ENCODE measurements at regions not wholly inside any gene's neighbourhood (a gene's known extent, or its start where the extent isn't known, plus 50 kb on each side); places are given as distances from the start of the nearest gene placed in this dataset.
"Not testable (repeated sequence)": the region's sequence is repeated elsewhere in the genome, so short reads cannot be mapped to it uniquely, and the experiment has no call there.

- DNase-seq = no peak
These were observed 409.0 kb downstream of the DAD1 start for GRCh38 chr14:22180045-22180444.

GRCh38 chr14:22179190-22179589 lies 409.8 kb downstream of the DAD1 start:
- DNase-seq = no peak

- DNase-seq = no peak
These were observed 410.6 kb downstream of the DAD1 start for GRCh38 chr14:22178333-22178839.

- DNase-seq = no peak
These were observed 411.2 kb downstream of the DAD1 start for GRCh38 chr14:22177870-22178269.

GRCh38 chr14:22176957-22177356 lies 412.1 kb downstream of the DAD1 start:
- no peak for DNase-seq

- not testable (repeated sequence) for DNase-seq
These were observed 413.8 kb downstream of the DAD1 start for GRCh38 chr14:22175278-22175558.

GRCh38 chr14:22174412-22175277 lies 414.4 kb downstream of the DAD1 start:
- DNase-seq = no peak

- DNase-seq = no peak
These were observed 420.7 kb downstream of the DAD1 start for GRCh38 chr14:22168092-22168955.

GRCh38 chr14:22164616-22165015 lies 424.4 kb downstream of the DAD1 start:
- no peak for DNase-seq

- DNase-seq = no peak
These were observed 426.0 kb downstream of the DAD1 start for GRCh38 chr14:22163051-22163450.

- DNase-seq = no peak
These were observed 429.1 kb downstream of the DAD1 start for GRCh38 chr14:22159957-22160356.

- no peak for DNase-seq
These were observed 429.9 kb downstream of the DAD1 start for GRCh38 chr14:22159099-22159498.

- no peak for DNase-seq
These were observed 430.5 kb downstream of the DAD1 start for GRCh38 chr14:22158560-22158959.

GRCh38 chr14:22155571-22155970 lies 433.5 kb downstream of the DAD1 start:
- no peak for DNase-seq

GRCh38 chr14:22152903-22153302 lies 436.1 kb downstream of the DAD1 start:
- no peak for DNase-seq

GRCh38 chr14:22152161-22152870 lies 436.7 kb downstream of the DAD1 start:
- no peak for DNase-seq

GRCh38 chr14:22151121-22151520 lies 437.9 kb downstream of the DAD1 start:
- no peak for DNase-seq

- no peak for DNase-seq
These were observed 440.0 kb downstream of the DAD1 start for GRCh38 chr14:22149058-22149457.

GRCh38 chr14:22147716-22148115 lies 441.3 kb downstream of the DAD1 start:
- no peak for DNase-seq

GRCh38 chr14:22143363-22143762 lies 445.7 kb downstream of the DAD1 start:
- DNase-seq = no peak

- DNase-seq = no peak
These were observed 448.4 kb downstream of the DAD1 start for GRCh38 chr14:22140633-22141032.

GRCh38 chr14:22131749-22132476 lies 457.1 kb downstream of the DAD1 start:
- DNase-seq = no peak
